HG02973 (cell line): ENCODE measurements at regions not wholly inside any gene's neighbourhood (a gene's known extent, or its start where the extent isn't known, plus 50 kb on each side); places are given as distances from the start of the nearest gene placed in this dataset.
"Not testable (repeated sequence)": the region's sequence is repeated elsewhere in the genome, so short reads cannot be mapped to it uniquely, and the experiment has no call there.

Experiments used
- ATAC-seq: cut with Tn5 transposase; IDR thresholded peaks from one replicate; pipeline ENCODE4 v1.9.1; 2021; ENCODE audit warnings: moderate library complexity; ENCODE audit not compliant: unreplicated experiment

GRCh38 chr4:62571494-62571893 lies 1371.4 kb downstream of the ADGRL3 start:
- no peak for ATAC-seq

GRCh38 chr4:62560858-62561257 lies 1360.7 kb downstream of the ADGRL3 start:
- ATAC-seq: no peak

GRCh38 chr4:62550121-62550520 lies 1350.0 kb downstream of the ADGRL3 start:
- no peak for ATAC-seq

GRCh38 chr4:62549601-62550000 lies 1349.5 kb downstream of the ADGRL3 start:
- ATAC-seq: no peak

GRCh38 chr4:62548765-62549164 lies 1348.6 kb downstream of the ADGRL3 start:
- ATAC-seq: no peak

GRCh38 chr4:62548108-62548524 lies 1348.0 kb downstream of the ADGRL3 start:
- no peak for ATAC-seq

GRCh38 chr4:62544428-62544827 lies 1344.3 kb downstream of the ADGRL3 start:
- ATAC-seq: no peak

- ATAC-seq: no peak
Measured at GRCh38 chr4:62543002-62543401, 1342.9 kb downstream of the ADGRL3 start.

GRCh38 chr4:62533573-62533972 lies 1333.4 kb downstream of the ADGRL3 start:
- ATAC-seq: no peak

- ATAC-seq: no peak
Measured at GRCh38 chr4:62531731-62532130, 1331.6 kb downstream of the ADGRL3 start.

- ATAC-seq: no peak
Measured at GRCh38 chr4:62531264-62531663, 1331.1 kb downstream of the ADGRL3 start.

GRCh38 chr4:62528874-62529273 lies 1328.7 kb downstream of the ADGRL3 start:
- ATAC-seq: no peak

GRCh38 chr4:62526671-62527070 lies 1326.5 kb downstream of the ADGRL3 start:
- no peak for ATAC-seq

- no peak for ATAC-seq
Measured at GRCh38 chr4:62523256-62523655, 1323.1 kb downstream of the ADGRL3 start.

GRCh38 chr4:62522273-62522672 lies 1322.1 kb downstream of the ADGRL3 start:
- no peak for ATAC-seq

GRCh38 chr4:62517716-62518115 lies 1317.6 kb downstream of the ADGRL3 start:
- ATAC-seq: no peak

- no peak for ATAC-seq
Measured at GRCh38 chr4:62513306-62513705, 1313.2 kb downstream of the ADGRL3 start.

GRCh38 chr4:62512271-62512670 lies 1312.1 kb downstream of the ADGRL3 start:
- ATAC-seq: no peak

GRCh38 chr4:62510228-62510627 lies 1310.1 kb downstream of the ADGRL3 start:
- ATAC-seq: no peak

- no peak for ATAC-seq
Measured at GRCh38 chr4:62500296-62500695, 1300.2 kb downstream of the ADGRL3 start.

- no peak for ATAC-seq
Measured at GRCh38 chr4:62495032-62495431, 1294.9 kb downstream of the ADGRL3 start.

GRCh38 chr4:62491756-62492155 lies 1291.6 kb downstream of the ADGRL3 start:
- not testable (repeated sequence) for ATAC-seq

- no peak for ATAC-seq
Measured at GRCh38 chr4:62490635-62491034, 1290.5 kb downstream of the ADGRL3 start.

GRCh38 chr4:62487016-62487415 lies 1286.9 kb downstream of the ADGRL3 start:
- ATAC-seq: no peak
